Prostate gland (tissue), 2 donors: ENCODE measurements at regions not wholly inside any gene's neighbourhood (a gene's known extent, or its start where the extent isn't known, plus 50 kb on each side); places are given as distances from the start of the nearest gene placed in this dataset.

Source experiments
- POLR2A ChIP-seq: fragments of 450-650 bp; IDR thresholded peaks from one replicate; pipeline ENCODE4 v1.6.1; 2016; ENCODE audit warnings: antibody characterized with exemption, mild to moderate bottlenecking
- POLR2AphosphoS5 ChIP-seq: sonication (generic); formaldehyde crosslinking; IDR thresholded peaks from one replicate; pipeline ENCODE4 v1.6.1; 2017; ENCODE audit warnings: antibody characterized with exemption
- TF ChIP-seq, protein P1 (sequence below), 4 experiments: fragments of 200-600 bp in 2 of 4; fragments of 450-650 bp in 2 of 4; sonication (generic) in 2 of 4; IDR thresholded peaks; 1 replicate in 3 of 4; 2 replicates in 1 of 4; pipeline ENCODE4 v1.5.1; 2016 to 2019; ENCODE audit warnings: antibody characterized with exemption in 4 of 4, mild to moderate bottlenecking in 2 of 4, moderate library complexity in 2 of 4

DNA sequence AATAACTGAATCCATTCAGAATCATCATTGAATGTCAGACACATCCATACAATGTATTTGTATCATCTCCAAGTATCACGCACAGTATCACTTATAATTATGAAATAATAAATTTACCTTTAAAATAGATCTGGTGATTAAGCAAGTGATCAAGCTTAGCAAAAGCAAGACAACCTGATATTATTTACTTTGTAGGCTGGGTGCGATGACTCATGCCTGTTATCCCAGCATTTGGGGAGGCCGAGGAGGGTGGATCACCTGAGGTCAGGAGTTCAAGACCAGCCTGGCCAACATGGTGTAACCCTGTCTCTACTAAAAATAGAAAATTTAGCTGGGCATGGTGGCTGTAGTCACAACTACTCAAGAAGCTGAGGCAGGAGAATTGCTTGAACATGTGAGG is 421.0 kb upstream of the NETO1 start:
- TF ChIP-seq, protein P1, sequence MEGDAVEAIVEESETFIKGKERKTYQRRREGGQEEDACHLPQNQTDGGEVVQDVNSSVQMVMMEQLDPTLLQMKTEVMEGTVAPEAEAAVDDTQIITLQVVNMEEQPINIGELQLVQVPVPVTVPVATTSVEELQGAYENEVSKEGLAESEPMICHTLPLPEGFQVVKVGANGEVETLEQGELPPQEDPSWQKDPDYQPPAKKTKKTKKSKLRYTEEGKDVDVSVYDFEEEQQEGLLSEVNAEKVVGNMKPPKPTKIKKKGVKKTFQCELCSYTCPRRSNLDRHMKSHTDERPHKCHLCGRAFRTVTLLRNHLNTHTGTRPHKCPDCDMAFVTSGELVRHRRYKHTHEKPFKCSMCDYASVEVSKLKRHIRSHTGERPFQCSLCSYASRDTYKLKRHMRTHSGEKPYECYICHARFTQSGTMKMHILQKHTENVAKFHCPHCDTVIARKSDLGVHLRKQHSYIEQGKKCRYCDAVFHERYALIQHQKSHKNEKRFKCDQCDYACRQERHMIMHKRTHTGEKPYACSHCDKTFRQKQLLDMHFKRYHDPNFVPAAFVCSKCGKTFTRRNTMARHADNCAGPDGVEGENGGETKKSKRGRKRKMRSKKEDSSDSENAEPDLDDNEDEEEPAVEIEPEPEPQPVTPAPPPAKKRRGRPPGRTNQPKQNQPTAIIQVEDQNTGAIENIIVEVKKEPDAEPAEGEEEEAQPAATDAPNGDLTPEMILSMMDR (IDR thresholded peaks at IDR 0.05): no peak
- TF ChIP-seq POLR2AphosphoS5 (no peak), POLR2A (no peak)
